OCI-LY1 (cell line): ENCODE measurements at regions not wholly inside any gene's neighbourhood (a gene's known extent, or its start where the extent isn't known, plus 50 kb on each side); places are given as distances from the start of the nearest gene placed in this dataset.
"Not testable (repeated sequence)": the region's sequence is repeated elsewhere in the genome, so short reads cannot be mapped to it uniquely, and the experiment has no call there.

Experiments used
- H2AFZ ChIP-seq: fragments of 200-600 bp; sonication (generic), shearing (Covaris generic); 2 replicates; pipeline ENCODE4 v1.6.0; 2014; ENCODE audit warnings: antibody characterized with exemption, mild to moderate bottlenecking, low read length
- H3F3A ChIP-seq: fragments of 200-600 bp; sonication (generic), shearing (Covaris generic); 2 replicates; pipeline ENCODE4 v1.6.0; 2014; ENCODE audit warnings: mild to moderate bottlenecking, antibody characterized with exemption, low read length, moderate library complexity; ENCODE audit not compliant: insufficient read depth
- H3K27ac ChIP-seq: fragments of 200-600 bp; sonication (generic); 2 replicates; pipeline ENCODE4 v1.5.1; 2014; ENCODE audit warnings: low read length, mixed run types, mild to moderate bottlenecking, low read depth; ENCODE audit not compliant: poor library complexity, severe bottlenecking
- H3K27me3 ChIP-seq: fragments of 200-600 bp; sonication (generic); 2 replicates; pipeline ENCODE4 v1.6.0; 2014; ENCODE audit warnings: antibody characterized with exemption, mild to moderate bottlenecking, low read length, moderate library complexity; ENCODE audit not compliant: insufficient read depth
- H3K36me3 ChIP-seq: fragments of 200-600 bp; sonication (generic); 2 replicates; pipeline ENCODE4 v1.6.1; 2014; ENCODE audit warnings: mild to moderate bottlenecking, antibody characterized with exemption, low read length, moderate library complexity, mixed read lengths; ENCODE audit not compliant: insufficient read depth
- H3K4me1 ChIP-seq: fragments of 200-600 bp; sonication (generic); 2 replicates; pipeline ENCODE4 v1.5.1; 2014; ENCODE audit warnings: mild to moderate bottlenecking, low read length, moderate library complexity; ENCODE audit not compliant: insufficient read depth, severe bottlenecking
- H3K4me2 ChIP-seq: fragments of 200-600 bp; sonication (generic), shearing (Covaris generic); 2 replicates; pipeline ENCODE4 v1.6.1; 2014; ENCODE audit warnings: low read length
- H3K4me3 ChIP-seq: fragments of 200-600 bp; sonication (generic); 2 replicates; pipeline ENCODE4 v1.5.1; 2014; ENCODE audit warnings: low read length, low read depth, mild to moderate bottlenecking, mixed read lengths; ENCODE audit not compliant: poor library complexity, severe bottlenecking
- H3K79me2 ChIP-seq: fragments of 200-600 bp; shearing (Covaris generic); 2 replicates; pipeline ENCODE4 v1.6.1; 2016; ENCODE audit warnings: mixed run types, low read length, mixed read lengths; ENCODE audit not compliant: insufficient read depth
- H3K9ac ChIP-seq: fragments of 200-600 bp; sonication (generic), shearing (Covaris generic); 2 replicates; pipeline ENCODE4 v1.6.1; 2014; ENCODE audit warnings: mild to moderate bottlenecking, low read length, mixed read lengths
- H3K9me2 ChIP-seq: fragments of 200-600 bp; sonication (generic), shearing (Covaris generic); 2 replicates; pipeline ENCODE4 v1.6.1; 2014; ENCODE audit warnings: low read depth, mild to moderate bottlenecking, low read length, mixed read lengths
- H3K9me3 ChIP-seq: fragments of 200-600 bp; shearing (Covaris generic); 2 replicates; pipeline ENCODE4 v1.6.1; 2014; ENCODE audit warnings: low read length, mixed read lengths
- H4K20me1 ChIP-seq: fragments of 200-600 bp; sonication (generic), shearing (Covaris generic); 2 replicates; pipeline ENCODE4 v1.6.0; 2016; ENCODE audit warnings: mild to moderate bottlenecking, low read length; ENCODE audit not compliant: insufficient read depth
- CTCF ChIP-seq: fragments of 200-600 bp; sonication (generic), shearing (Covaris generic); IDR thresholded peaks from 2 replicates; pipeline ENCODE4 v1.5.1; 2017; ENCODE audit warnings: mild to moderate bottlenecking, antibody characterized with exemption, low read length, moderate library complexity, mixed read lengths
- EZH2 ChIP-seq: fragments of 200-600 bp; sonication (generic), shearing (Covaris generic); IDR thresholded peaks from 2 replicates; pipeline ENCODE4 v1.8.0; 2017; ENCODE audit warnings: borderline replicate concordance, mixed run types, mild to moderate bottlenecking, antibody characterized with exemption, low read length, moderate library complexity, mixed read lengths

GRCh38 chr6:27836141-27836782 lies 75.9 kb downstream of the OR2B2 start:
- no peaks in the 10 kb centered on the region for H3K27me3 ChIP-seq
- H3K27ac ChIP-seq: peak overlapping the region; percentile 100
- no peak overlapping the region for H2AFZ ChIP-seq
- TF ChIP-seq CTCF: no peak
- no peak for TF ChIP-seq EZH2
- H3K9me3 ChIP-seq: no peaks in the 10 kb centered on the region
- peaks cover 4% of the 10 kb centered on the region; the same call in 1 of the 2 replicates for H3F3A ChIP-seq
- H3K36me3 ChIP-seq: no peaks in the 10 kb centered on the region
- no peaks in the 10 kb centered on the region for H3K9me2 ChIP-seq
- H3K9ac ChIP-seq: peak overlapping the region; percentile 100
- no peaks in the 10 kb centered on the region for H4K20me1 ChIP-seq
- no peaks in the 10 kb centered on the region for H3K79me2 ChIP-seq
- peaks cover 55% of the 10 kb centered on the region for H3K4me1 ChIP-seq
- peak overlapping the region; percentile 89 for H3K4me3 ChIP-seq
- peak overlapping the region; percentile 81 for H3K4me2 ChIP-seq

DNA sequence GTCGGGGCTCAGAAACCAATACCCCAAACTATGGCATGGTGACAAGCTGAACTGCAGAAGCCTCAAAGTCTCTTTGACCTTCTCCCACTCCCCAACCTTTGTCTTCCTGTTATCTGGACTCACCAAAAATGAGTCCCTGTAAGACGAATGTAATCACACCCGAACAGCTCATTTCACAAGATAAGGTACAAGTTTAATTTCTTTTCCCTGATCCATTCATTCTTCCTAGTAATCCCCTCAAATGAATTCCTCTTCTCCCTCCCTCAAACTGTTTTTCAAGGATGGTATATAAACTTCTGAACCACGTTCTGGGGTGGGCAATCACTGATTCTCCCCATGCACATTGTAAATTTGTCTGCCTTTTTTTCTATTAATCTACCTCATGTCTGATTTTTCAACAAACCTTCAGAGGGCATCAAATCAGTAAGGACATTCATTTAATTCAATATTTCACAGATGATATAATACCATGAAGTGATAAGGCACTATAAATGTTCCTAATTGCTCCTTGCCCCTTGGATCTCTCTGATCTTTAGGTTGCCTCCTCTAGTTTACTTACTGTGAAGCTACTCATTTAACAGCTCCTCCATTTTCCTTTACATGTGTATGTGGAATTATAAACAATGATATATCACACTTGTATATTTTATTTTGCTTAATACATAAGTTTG lies 77.2 kb downstream of the OR2B2 start:
- peaks cover 4% of the 10 kb centered on the region for H3F3A ChIP-seq
- H3K4me2 ChIP-seq: peak overlapping the region; percentile 81
- H3K36me3 ChIP-seq: no peaks in the 10 kb centered on the region
- no peaks in the 10 kb centered on the region for H3K9me3 ChIP-seq
- no peaks in the 10 kb centered on the region for H3K9me2 ChIP-seq
- H4K20me1 ChIP-seq: no peaks in the 10 kb centered on the region
- H3K9ac ChIP-seq: peak overlapping the region; percentile 100
- no peaks in the 10 kb centered on the region for H3K27me3 ChIP-seq
- no peak for TF ChIP-seq CTCF
- no peak for TF ChIP-seq EZH2
- H2AFZ ChIP-seq: no peak overlapping the region
- peak overlapping the region; percentile 25 for H3K4me3 ChIP-seq
- H3K4me1 ChIP-seq: peaks cover 55% of the 10 kb centered on the region
- H3K27ac ChIP-seq: peak overlapping the region; percentile 100
- H3K79me2 ChIP-seq: no peaks in the 10 kb centered on the region

- TF ChIP-seq EZH2: no peak
- no peak for TF ChIP-seq CTCF
- peaks cover 55% of the 10 kb centered on the region for H3K4me1 ChIP-seq
- H2AFZ ChIP-seq: no peak overlapping the region
- no peaks in the 10 kb centered on the region for H3K9me3 ChIP-seq
- no peaks in the 10 kb centered on the region for H3K27me3 ChIP-seq
- no peak overlapping the region for H3K4me2 ChIP-seq
- H3F3A ChIP-seq: peaks cover 4% of the 10 kb centered on the region
- no peak overlapping the region for H3K4me3 ChIP-seq
- no peaks in the 10 kb centered on the region for H3K79me2 ChIP-seq
- H3K36me3 ChIP-seq: peaks cover under 1% of the 10 kb centered on the region; the same call in 1 of the 2 replicates
- H3K27ac ChIP-seq: peak overlapping the region; percentile 100
- H3K9me2 ChIP-seq: no peaks in the 10 kb centered on the region
- H4K20me1 ChIP-seq: no peaks in the 10 kb centered on the region
- H3K9ac ChIP-seq: peak overlapping the region; percentile 45
These were observed 77.8 kb downstream of the OR2B2 start for GRCh38 chr6:27834384-27834783.

DNA sequence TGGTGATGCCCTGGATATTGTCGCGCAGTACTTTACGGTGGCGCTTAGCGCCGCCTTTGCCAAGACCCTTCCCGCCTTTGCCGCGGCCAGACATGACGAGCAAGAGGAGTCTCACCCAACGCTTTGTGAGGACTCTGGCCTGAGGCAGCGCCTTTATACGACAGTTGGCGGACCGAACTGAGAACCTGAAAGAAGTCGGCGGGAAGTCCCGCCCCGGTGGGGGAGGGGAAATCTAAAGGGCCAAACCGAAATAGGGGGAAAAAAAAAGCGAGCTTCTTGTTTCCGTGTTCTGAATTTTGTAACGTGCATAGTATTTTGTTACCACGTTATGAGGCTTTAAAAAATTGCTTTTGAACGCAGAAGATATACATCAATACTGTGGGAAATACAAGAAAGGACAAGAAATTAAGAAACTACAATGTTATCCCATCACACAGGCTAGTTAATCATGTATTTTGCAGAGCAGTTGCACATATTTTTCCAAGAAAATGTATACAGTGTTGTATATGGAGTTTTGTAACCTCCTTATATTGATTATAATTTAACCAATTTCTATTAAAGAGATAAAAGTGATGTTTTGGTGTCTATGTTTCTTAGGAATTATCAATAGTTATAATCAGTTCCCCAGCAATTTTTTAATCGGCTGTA lies 80.6 kb downstream of the OR2B2 start:
- not testable (repeated sequence) for H3K27me3 ChIP-seq, H3K9me3 ChIP-seq, H3K79me2 ChIP-seq, H4K20me1 ChIP-seq, H3K36me3 ChIP-seq, H3K9me2 ChIP-seq, H3F3A ChIP-seq, H2AFZ ChIP-seq
- Histone ChIP-seq H3K9ac (peak overlapping the region; percentile 81), H3K27ac (peak overlapping the region; percentile 100), H3K4me1 (peaks cover 52% of the 10 kb centered on the region), H3K4me3 (peak overlapping the region; percentile 64), H3K4me2 (peak overlapping the region; percentile 58)
